H1 (cell line): ENCODE measurements at regions not wholly inside any gene's neighbourhood (a gene's known extent, or its start where the extent isn't known, plus 50 kb on each side); places are given as distances from the start of the nearest gene placed in this dataset.

Experiments used
- CTCF ChIA-PET: fragments of 300-600 bp; sonication (Branson Sonifier 250); formaldehyde crosslinking; loops from one replicate; lab custom pipeline; 2021; ENCODE audit not compliant: partially characterized antibody; lab: Charles Lee
- POLR2A ChIA-PET: fragments of 300-600 bp; sonication (Branson Sonifier 250); formaldehyde crosslinking; loops from one replicate; lab custom pipeline; 2021; ENCODE audit warnings: inconsistent platforms; ENCODE audit not compliant: partially characterized antibody; lab: Charles Lee
- DNase-seq, 2 experiments: peaks; one replicate each; pipeline versions ENCODE4 v3.0.0 to v3.0.0-alpha.2; 2010 to 2022; ENCODE audit warnings: low spot score in 2 of 2, low read depth in 1 of 2, mixed read lengths in 1 of 2
- FAIRE-seq: peaks from 2 replicates; lab custom pipeline; 2011; peaks lifted over from hg19 to GRCh38; lab: Jason Lieb, UNC
- H2AFZ ChIP-seq: 2 replicates; pipeline ENCODE4 v1.8.1; 2012; ENCODE audit warnings: low read length, inconsistent platforms
- H2AK5ac ChIP-seq: 2 replicates; pipeline ENCODE4 v1.6.1; 2013; ENCODE audit warnings: low read depth, low read length
- H2BK120ac ChIP-seq: replicated peaks from 2 replicates; pipeline ENCODE3; 2013; ENCODE audit warnings: low read depth, low read length, inconsistent platforms
- H2BK12ac ChIP-seq: 2 replicates; pipeline ENCODE4 v1.6.1; 2013; ENCODE audit warnings: low read depth, low read length
- H2BK15ac ChIP-seq: 2 replicates; pipeline ENCODE4 v1.6.1; 2013; ENCODE audit warnings: low read length
- H2BK20ac ChIP-seq: 2 replicates; pipeline ENCODE4 v1.6.1; 2013; ENCODE audit warnings: low read length
- H2BK5ac ChIP-seq: 2 replicates; pipeline ENCODE4 v1.6.1; 2013; ENCODE audit warnings: low read depth, low read length
- H3K14ac ChIP-seq: 2 replicates; pipeline ENCODE4 v1.6.1; 2013; ENCODE audit warnings: inconsistent platforms; ENCODE audit not compliant: insufficient read length
- H3K18ac ChIP-seq: 2 replicates; pipeline ENCODE4 v1.6.1; 2013; ENCODE audit warnings: low read length; ENCODE audit errors: extremely low read depth
- H3K23ac ChIP-seq: 2 replicates; pipeline ENCODE4 v1.6.1; 2013; ENCODE audit warnings: inconsistent platforms; ENCODE audit not compliant: insufficient read length
- H3K23me2 ChIP-seq: 2 replicates; pipeline ENCODE4 v1.6.1; 2013; ENCODE audit warnings: low read depth, low read length
- H3K27ac ChIP-seq: 2 replicates; pipeline ENCODE4 v1.6.1; 2011; ENCODE audit warnings: low read depth, low read length, inconsistent platforms
- H3K27me3 ChIP-seq, 4 experiments: replicated peaks in 1 of 4; 1 replicate in 1 of 4; 2 replicates in 3 of 4; pipeline versions ENCODE4 v1.6.1 to v1.8.1; 2011 to 2013; ENCODE audit warnings: low read length in 3 of 4, mild to moderate bottlenecking in 3 of 4, inconsistent platforms in 2 of 4, mixed read lengths in 2 of 4, moderate library complexity in 1 of 4; ENCODE audit not compliant: control insufficient read depth in 3 of 4, insufficient read depth in 3 of 4; ENCODE audit errors: extremely low read depth in 1 of 4
- H3K36me3 ChIP-seq, 4 experiments: 2 replicates each; pipeline versions ENCODE4 v1.6.1 to v1.8.1; 2011 to 2013; ENCODE audit warnings: mild to moderate bottlenecking in 4 of 4, low read length in 3 of 4, moderate library complexity in 2 of 4, control low read depth in 1 of 4, inconsistent platforms in 1 of 4; ENCODE audit not compliant: insufficient read depth in 4 of 4, control insufficient read depth in 2 of 4
- H3K4ac ChIP-seq: replicated peaks from 2 replicates; pipeline ENCODE3; 2013; ENCODE audit warnings: low read length, low read depth, mixed read lengths, inconsistent platforms; ENCODE audit not compliant: insufficient read length
- H3K4me1 ChIP-seq, 4 experiments: replicated peaks in 1 of 4; 1 replicate in 1 of 4; 2 replicates in 3 of 4; pipeline versions ENCODE4 v1.6.1 to v1.8.1; 2011 to 2013; ENCODE audit warnings: low read length in 3 of 4, inconsistent platforms in 2 of 4, mixed read lengths in 1 of 4; ENCODE audit not compliant: insufficient read depth in 4 of 4, control insufficient read depth in 3 of 4
- H3K4me2 ChIP-seq, 2 experiments: 2 replicates each; pipeline versions ENCODE4 v1.6.1 to v1.8.1; 2011 to 2013; ENCODE audit warnings: low read depth in 2 of 2, low read length in 2 of 2, control low read depth in 1 of 2, inconsistent platforms in 1 of 2, mild to moderate bottlenecking in 1 of 2; ENCODE audit not compliant: insufficient read depth in 1 of 2
- H3K4me3 ChIP-seq, 4 experiments: fragments of 200-600, 300-600 bp in 1 of 4; sonication (generic), shearing (Covaris generic), sonication (Bioruptor Twin) in 1 of 4; 2 replicates each; pipeline versions ENCODE4 v1.5.1 to v1.8.1; 2011 to 2016; ENCODE audit warnings: low read length in 4 of 4, low read depth in 3 of 4, control low read depth in 2 of 4, inconsistent platforms in 2 of 4, mild to moderate bottlenecking in 2 of 4, mixed read lengths in 1 of 4, moderate library complexity in 1 of 4; ENCODE audit not compliant: insufficient read depth in 2 of 4; ENCODE audit errors: extremely low read depth in 1 of 4
- H3K56ac ChIP-seq: replicated peaks from 2 replicates; pipeline ENCODE3; 2013; ENCODE audit warnings: low read depth, mild to moderate bottlenecking, mixed read lengths, low read length, inconsistent platforms; ENCODE audit not compliant: insufficient read length
- H3K79me1 ChIP-seq: 2 replicates; pipeline ENCODE4 v1.6.1; 2013; ENCODE audit warnings: low read depth, low read length, control low read depth
- H3K79me2 ChIP-seq, 2 experiments: 2 replicates each; pipeline versions ENCODE4 v1.6.1 to v1.8.1; 2012 to 2013; ENCODE audit warnings: low read length in 2 of 2, mild to moderate bottlenecking in 2 of 2, inconsistent platforms in 1 of 2; ENCODE audit not compliant: insufficient read depth in 2 of 2, control insufficient read depth in 1 of 2
- H3K9ac ChIP-seq, 4 experiments: replicated peaks in 1 of 4; 1 replicate in 1 of 4; 2 replicates in 3 of 4; pipeline versions ENCODE4 v1.6.1 to v1.8.1; 2011 to 2013; ENCODE audit warnings: low read depth in 3 of 4, low read length in 3 of 4, control low read depth in 2 of 4, mild to moderate bottlenecking in 2 of 4, moderate library complexity in 2 of 4, inconsistent platforms in 1 of 4; ENCODE audit errors: extremely low read depth in 1 of 4
- H3K9me3 ChIP-seq, 2 experiments: 2 replicates each; pipeline versions ENCODE4 v1.6.1 to v1.8.1; 2012 to 2013; ENCODE audit warnings: mild to moderate bottlenecking in 2 of 2, moderate library complexity in 2 of 2, control low read depth in 1 of 2, inconsistent platforms in 1 of 2, low read depth in 1 of 2, low read length in 1 of 2, mixed read lengths in 1 of 2; ENCODE audit not compliant: insufficient read depth in 2 of 2
- H4K20me1 ChIP-seq, 2 experiments: replicated peaks in 1 of 2; 2 replicates each; pipeline versions ENCODE3 to v1.8.1; 2011 to 2013; ENCODE audit warnings: inconsistent platforms in 2 of 2, low read length in 2 of 2, mild to moderate bottlenecking in 1 of 2; ENCODE audit not compliant: insufficient read depth in 2 of 2, control insufficient read depth in 1 of 2
- H4K5ac ChIP-seq: 2 replicates; pipeline ENCODE4 v1.6.1; 2013; ENCODE audit warnings: low read length, low read depth, mixed read lengths, inconsistent platforms; ENCODE audit not compliant: insufficient read length
- H4K8ac ChIP-seq: 2 replicates; pipeline ENCODE4 v1.8.0; 2013; ENCODE audit warnings: mild to moderate bottlenecking, moderate library complexity, low read length, inconsistent platforms; ENCODE audit not compliant: insufficient read depth; ENCODE audit errors: extremely low read depth
- H4K91ac ChIP-seq: replicated peaks from 2 replicates; pipeline ENCODE3; 2013; ENCODE audit warnings: low read length, mixed read lengths, inconsistent platforms; ENCODE audit not compliant: insufficient read length
- ATF3 ChIP-seq: IDR thresholded peaks from 2 replicates; pipeline ENCODE4 v1.6.1; 2011; ENCODE audit warnings: low read depth, mild to moderate bottlenecking, low read length; ENCODE audit not compliant: insufficient read depth
- HDAC2 ChIP-seq, 2 experiments: fragments of 300-600 bp in 1 of 2; sonication (generic) in 1 of 2; IDR thresholded peaks; 2 replicates each; pipeline ENCODE4 v1.6.1; 2011 to 2012; ENCODE audit warnings: low read depth in 2 of 2, low read length in 2 of 2, mild to moderate bottlenecking in 2 of 2, moderate library complexity in 2 of 2, borderline replicate concordance in 1 of 2, inconsistent platforms in 1 of 2
- RAD21 ChIP-seq, 2 experiments: IDR thresholded peaks in 1 of 2; conservative IDR thresholded peaks in 1 of 2; 2 replicates each; pipeline ENCODE4 v1.6.1; 2011; ENCODE audit warnings: low read depth in 2 of 2, low read length in 2 of 2, improper control_type of control experiment in 1 of 2, inconsistent platforms in 1 of 2, mild to moderate bottlenecking in 1 of 2, moderate library complexity in 1 of 2
- RNF2 ChIP-seq: fragments of 200-900, 300-1000 bp; sonication (generic); IDR thresholded peaks from 2 replicates; pipeline ENCODE4 v1.7.1; 2016; ENCODE audit warnings: borderline replicate concordance, low read depth, mild to moderate bottlenecking, antibody characterized with exemption, low read length; ENCODE audit not compliant: poor library complexity, severe bottlenecking; ENCODE audit errors: missing control alignments
- SIRT6 ChIP-seq: IDR thresholded peaks from one replicate; pipeline ENCODE4 v1.7.1; 2012; ENCODE audit warnings: low read length, inconsistent platforms
- SP2 ChIP-seq: IDR thresholded peaks from 2 replicates; pipeline ENCODE4 v1.6.1; 2012; ENCODE audit warnings: mild to moderate bottlenecking, low read length, inconsistent platforms
- TAF1 ChIP-seq: IDR thresholded peaks from 2 replicates; pipeline ENCODE4 v1.6.1; 2011; ENCODE audit warnings: mild to moderate bottlenecking, low read depth, low read length
- WGBS, 2 experiments: shearing (Covaris generic) in 1 of 2; methylation state at CpG; one replicate each; pipeline versions ENCODE4 v1.1.6 to v1.1.7; 2013 to 2015; ENCODE audit warnings: low lambda C conversion rate in 2 of 2, mixed read lengths in 2 of 2, inconsistent platforms in 1 of 2, low coverage in 1 of 2, missing lambda C conversion rate in 1 of 2; ENCODE audit not compliant: insufficient replicate concordance in 2 of 2, insufficient coverage in 1 of 2, insufficient read length in 1 of 2; ENCODE audit errors: extremely low coverage in 1 of 2, missing lambda C conversion rate in 1 of 2; 5-methylcytosine and 5-hydroxymethylcytosine counted together

DNA sequence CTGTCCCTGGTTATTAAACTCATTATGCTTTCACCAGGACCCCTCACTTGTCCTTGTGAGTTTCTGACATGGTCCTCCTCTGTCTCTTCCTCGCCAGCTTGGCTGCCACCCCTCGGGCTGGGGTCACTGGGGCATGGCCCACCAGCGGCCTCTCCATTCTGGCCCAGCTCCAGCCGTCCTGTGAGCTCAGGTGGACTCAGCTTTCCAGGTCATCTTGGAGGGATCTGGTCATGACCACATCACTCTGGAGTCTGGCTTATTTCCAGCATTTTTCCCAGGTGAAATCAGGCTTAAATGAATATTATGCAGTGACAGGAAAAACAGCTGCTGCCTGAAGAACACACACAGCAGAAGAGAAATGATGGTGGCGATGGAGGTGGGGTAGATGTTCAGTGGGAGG is 224.5 kb downstream of the ADAMTS15 start:
- no peak overlapping the region for H3K14ac ChIP-seq
- no peaks in the 10 kb centered on the region for H3K36me3 ChIP-seq
- no peaks in the 10 kb centered on the region for H3K9me3 ChIP-seq
- H3K4me2 ChIP-seq: no peak overlapping the region
- no peaks in the 10 kb centered on the region for H4K20me1 ChIP-seq
- no peaks in the 10 kb centered on the region for H3K23me2 ChIP-seq
- DNase-seq (no peak), FAIRE-seq (no peak)
- H2BK20ac ChIP-seq: no peak overlapping the region
- no peak overlapping the region for H3K27ac ChIP-seq
- no peak overlapping the region for H2AFZ ChIP-seq
- CTCF ChIA-PET: interaction anchor here (0.6 to 0.7 kb wide), 2 partner anchors 94 to 335 kb away, joined by 3 to 4 read pairs; no protein-coding TSS in a partner anchor
- no peak overlapping the region for H3K9ac ChIP-seq
- no peak overlapping the region for H2BK12ac ChIP-seq
- H4K8ac ChIP-seq: no peak overlapping the region; the same call in 1 of the 2 replicates
- H3K79me1 ChIP-seq: no peaks in the 10 kb centered on the region
- H3K4ac ChIP-seq: no peak overlapping the region
- H2AK5ac ChIP-seq: no peak overlapping the region
- H3K27me3 ChIP-seq: no peaks in the 10 kb centered on the region
- WGBS, 2 experiments: 100% methylated on average over 5 of the region's 5 CpGs; no CpG with 5 or more reads in 1 of the 2 experiments
- no peak overlapping the region for H3K18ac ChIP-seq
- no peak overlapping the region for H3K4me3 ChIP-seq
- H2BK5ac ChIP-seq: no peak overlapping the region
- no peaks in the 10 kb centered on the region for H3K79me2 ChIP-seq
- POLR2A ChIA-PET: no interaction called here
- no peak overlapping the region for H4K5ac ChIP-seq
- peaks cover 0 to 4% (median 2%) of the 10 kb centered on the region in 4 experiments; a peak in 3 of 7 replicates for H3K4me1 ChIP-seq
- no peak for TF ChIP-seq TAF1
- no peak for TF ChIP-seq RNF2
- TF ChIP-seq HDAC2 (IDR thresholded peaks at IDR 0.05; ENCODE audit: borderline replicate concordance in 1 of 2, low read depth in 2 of 2, low read length in 2 of 2): no peak
- TF ChIP-seq RAD21 (IDR thresholded peaks at IDR 0.05 in 1 of 2, conservative IDR thresholded peaks at IDR 0.05 in 1 of 2; ENCODE audit: low read depth in 2 of 2, low read length in 2 of 2): no peak
- TF ChIP-seq ATF3: no peak
- TF ChIP-seq SIRT6: no peak
- TF ChIP-seq SP2: no peak
- H2BK120ac ChIP-seq: no peak overlapping the region
- H2BK15ac ChIP-seq: 0 out of 2 replicates have a peak overlapping the region, but pooled peaks have one; percentile 38
- no peak overlapping the region for H3K23ac ChIP-seq
- H3K56ac ChIP-seq: no peak overlapping the region
- no peak overlapping the region for H4K91ac ChIP-seq
